HCT116 (cell line): ENCODE measurements at regions not wholly inside any gene's neighbourhood (a gene's known extent, or its start where the extent isn't known, plus 50 kb on each side); places are given as distances from the start of the nearest gene placed in this dataset.

ENCODE experiments used
- ATAC-seq: fragments of 200-7000 bp; cut with Tn5 transposase; 2 replicates; pipeline ENCODE4 v1.9.1; 2020; ENCODE audit warnings: mild to moderate bottlenecking, moderate library complexity
- BruUV-seq: library from RNA; stranded (reverse); fragments of 400-500 nt; replicated peaks from 2 replicates; lab custom pipeline; 2021; lab: Mats Ljungman, UMichigan
- CTCF ChIA-PET: fragments of 300-600 bp; sonication (Branson Sonifier 250); formaldehyde crosslinking; loops from one replicate; lab custom pipeline; 2021; ENCODE audit warnings: antibody characterized with exemption; lab: Charles Lee
- POLR2A ChIA-PET: fragments of 300-600, 350-600 bp; sonication (Branson Sonifier 250); formaldehyde crosslinking; loops from one replicate; lab custom pipeline; 2021; ENCODE audit warnings: antibody characterized with exemption; lab: Charles Lee
- RAD21 ChIA-PET, 2 experiments: fragments of 300-600 bp; sonication (Branson Sonifier 250); formaldehyde crosslinking; loops; one replicate each; lab custom pipeline; 2023; ENCODE audit warnings: low total read pairs in 2 of 2; ENCODE audit not compliant: uncharacterized antibody in 2 of 2, unreplicated experiment in 2 of 2, low non-redundant PET in 1 of 2; lab: Charles Lee
- DNase-seq: peaks from one replicate; pipeline ENCODE4 v3.0.0-alpha.2; 2010; ENCODE audit warnings: low read depth, low spot score
- H2AFZ ChIP-seq: fragments of 200-600 bp; shearing (Covaris generic), sonication (generic); 2 replicates; pipeline ENCODE4 v1.6.1; 2017; ENCODE audit warnings: low read depth, mixed run types, mixed read lengths, antibody characterized with exemption, low read length; ENCODE audit not compliant: poor library complexity, severe bottlenecking
- H3K27ac ChIP-seq: 2 replicates; pipeline ENCODE4 v1.5.1; 2012; ENCODE audit warnings: low read depth, low read length
- H3K27me3 ChIP-seq: fragments of 200-600 bp; sonication (generic); 2 replicates; pipeline ENCODE4 v1.6.1; 2016; ENCODE audit warnings: mixed run types, low read length, mixed read lengths; ENCODE audit not compliant: insufficient read depth
- H3K36me3 ChIP-seq, 2 experiments: fragments of 200-500 bp in 1 of 2; fragments of 200-600 bp in 1 of 2; sonication (Bioruptor generic) in 1 of 2; sonication (generic) in 1 of 2; 2 replicates each; pipeline versions ENCODE4 v1.5.1 to v1.6.1; 2014 to 2016; ENCODE audit warnings: low read length in 2 of 2, inconsistent platforms in 1 of 2, mixed read lengths in 1 of 2, mixed run types in 1 of 2; ENCODE audit not compliant: insufficient read depth in 2 of 2, control insufficient read depth in 1 of 2
- H3K4me1 ChIP-seq, 2 experiments: fragments of 200-600 bp in 1 of 2; sonication (generic) in 1 of 2; 2 replicates each; pipeline versions ENCODE4 v1.5.1 to v1.6.1; 2012 to 2017; ENCODE audit warnings: low read length in 2 of 2, inconsistent platforms in 1 of 2, mild to moderate bottlenecking in 1 of 2, mixed read lengths in 1 of 2, mixed run types in 1 of 2, moderate library complexity in 1 of 2; ENCODE audit not compliant: insufficient read depth in 2 of 2, control insufficient read depth in 1 of 2
- H3K4me2 ChIP-seq: fragments of 200-600 bp; sonication (generic); 2 replicates; pipeline ENCODE4 v1.6.1; 2017; ENCODE audit warnings: mixed run types, low read length, mixed read lengths
- H3K4me3 ChIP-seq, 2 experiments: fragments of 200-600 bp in 1 of 2; sonication (generic) in 1 of 2; replicated peaks in 1 of 2; 2 replicates each; pipeline ENCODE4 v1.5.1; 2011 to 2016; ENCODE audit warnings: low read length in 2 of 2, control low read depth in 1 of 2, low read depth in 1 of 2, mild to moderate bottlenecking in 1 of 2, mixed read lengths in 1 of 2, mixed run types in 1 of 2
- H3K79me2 ChIP-seq: fragments of 200-600 bp; sonication (generic); 2 replicates; pipeline ENCODE4 v1.6.1; 2017; ENCODE audit warnings: mild to moderate bottlenecking, mixed run types, low read length, moderate library complexity, mixed read lengths; ENCODE audit not compliant: insufficient read depth
- H3K9ac ChIP-seq: fragments of 200-600 bp; sonication (generic); 2 replicates; pipeline ENCODE4 v1.6.1; 2016; ENCODE audit warnings: low read length, mixed read lengths
- H3K9me2 ChIP-seq: fragments of 200-600 bp; sonication (generic), shearing (Covaris generic); 2 replicates; pipeline ENCODE4 v1.6.1; 2017; ENCODE audit warnings: mixed run types, mild to moderate bottlenecking, moderate library complexity; ENCODE audit not compliant: insufficient read depth
- H3K9me3 ChIP-seq, 2 experiments: fragments of 200-500 bp in 1 of 2; fragments of 200-600 bp in 1 of 2; sonication (Bioruptor generic) in 1 of 2; sonication (generic) in 1 of 2; 2 replicates each; pipeline ENCODE4 v1.6.1; 2014 to 2017; ENCODE audit warnings: low read length in 2 of 2, mixed read lengths in 2 of 2, inconsistent platforms in 1 of 2, low read depth in 1 of 2, mild to moderate bottlenecking in 1 of 2, mixed run types in 1 of 2, moderate library complexity in 1 of 2; ENCODE audit not compliant: control insufficient read depth in 1 of 2, insufficient read depth in 1 of 2
- H4K20me1 ChIP-seq: fragments of 200-600 bp; sonication (generic), shearing (Covaris generic); 2 replicates; pipeline ENCODE4 v1.6.1; 2017; ENCODE audit warnings: mixed run types, mild to moderate bottlenecking, moderate library complexity; ENCODE audit not compliant: insufficient read depth
- ATF3 ChIP-seq: IDR thresholded peaks from 2 replicates; pipeline ENCODE4 v1.6.1; 2012
- CBX3 ChIP-seq: IDR thresholded peaks from 2 replicates; pipeline ENCODE4 v1.6.1; 2012; ENCODE audit warnings: low read depth
- CTCF ChIP-seq, 3 experiments: fragments of 200-600 bp in 1 of 3; sonication (generic) in 1 of 3; IDR thresholded peaks in 2 of 3; conservative IDR thresholded peaks in 1 of 3; 2 replicates each; pipeline ENCODE4 v1.5.1; 2012 to 2017; ENCODE audit warnings: low read depth in 2 of 3, low read length in 2 of 3, antibody characterized with exemption in 1 of 3, borderline replicate concordance in 1 of 3, control low read depth in 1 of 3, mild to moderate bottlenecking in 1 of 3, mixed read lengths in 1 of 3, mixed run types in 1 of 3, moderate library complexity in 1 of 3; ENCODE audit not compliant: insufficient read depth in 1 of 3
- ELF1 ChIP-seq: IDR thresholded peaks from 2 replicates; pipeline ENCODE4 v1.6.1; 2012; ENCODE audit warnings: low read depth, borderline replicate concordance
- EZH2 ChIP-seq: fragments of 200-600 bp; sonication (generic); IDR thresholded peaks from 2 replicates; pipeline ENCODE4 v1.6.1; 2017; ENCODE audit warnings: antibody characterized with exemption, mixed run types
- EZH2phosphoT487 ChIP-seq: fragments of 200-600 bp; IDR thresholded peaks from 2 replicates; pipeline ENCODE4 v1.6.1; 2018; ENCODE audit warnings: antibody characterized with exemption, borderline replicate concordance
- JUND ChIP-seq: IDR thresholded peaks from 2 replicates; pipeline ENCODE4 v1.6.1; 2012
- MAX ChIP-seq: IDR thresholded peaks from 2 replicates; pipeline ENCODE4 v1.6.1; 2012
- POLR2A ChIP-seq: IDR thresholded peaks from 2 replicates; pipeline ENCODE4 v1.7.0; 2011; ENCODE audit warnings: borderline replicate concordance; ENCODE audit not compliant: insufficient read depth, insufficient read length; ENCODE audit errors: extremely low read depth
- POLR2AphosphoS5 ChIP-seq: IDR thresholded peaks from 2 replicates; pipeline ENCODE4 v1.6.1; 2011; ENCODE audit warnings: mild to moderate bottlenecking, low read depth, low read length, moderate library complexity
- REST ChIP-seq: IDR thresholded peaks from 2 replicates; pipeline ENCODE4 v1.6.1; 2012; ENCODE audit warnings: low read depth
- SIN3A ChIP-seq: IDR thresholded peaks from 2 replicates; pipeline ENCODE4 v1.6.1; 2012; ENCODE audit warnings: low read depth
- SP1 ChIP-seq: IDR thresholded peaks from 2 replicates; pipeline ENCODE4 v1.6.1; 2012; ENCODE audit warnings: low read depth
- SRF ChIP-seq: IDR thresholded peaks from 2 replicates; pipeline ENCODE4 v1.6.1; 2012; ENCODE audit warnings: low read depth
- TCF7L2 ChIP-seq: IDR thresholded peaks from 2 replicates; pipeline ENCODE4 v1.7.0; 2011; ENCODE audit warnings: borderline replicate concordance, inconsistent platforms; ENCODE audit not compliant: insufficient read depth, insufficient read length; ENCODE audit errors: extremely low read depth
- YY1 ChIP-seq: IDR thresholded peaks from 2 replicates; pipeline ENCODE4 v1.6.1; 2011; ENCODE audit warnings: low read length, low read depth, moderate library complexity, mild to moderate bottlenecking; ENCODE audit not compliant: insufficient replicate concordance; ENCODE audit errors: extremely low read depth
- ZBTB33 ChIP-seq: IDR thresholded peaks from 2 replicates; pipeline ENCODE4 v1.6.1; 2011; ENCODE audit warnings: mild to moderate bottlenecking, low read length, moderate library complexity; ENCODE audit not compliant: insufficient replicate concordance; ENCODE audit errors: extremely low read depth
- ZFX ChIP-seq: fragments of 450-650 bp; IDR thresholded peaks from 2 replicates; pipeline ENCODE4 v1.6.1; 2017
- intact Hi-C: fragments of 100-400 bp; cut with micrococcal nuclease; formaldehyde crosslinking; loops from 2 replicates; pipeline ENCODE4 v1.10.0; 2022

GRCh38 chr9:11141357-11141756 lies 528.6 kb upstream of the PTPRD start:
- CTCF ChIA-PET: no interaction called here
- DNase-seq (no peak), ATAC-seq (no peak)
- H3K27me3 ChIP-seq: no peaks in the 10 kb centered on the region
- H3K4me2 ChIP-seq: no peak overlapping the region
- H3K9ac ChIP-seq: no peak overlapping the region
- H3K4me1 ChIP-seq: no peaks in the 10 kb centered on the region
- no peak overlapping the region for H3K4me3 ChIP-seq
- intact Hi-C loops: no loop called here
- no peaks in the 10 kb centered on the region for H3K36me3 ChIP-seq
- no peaks in the 10 kb centered on the region for H3K79me2 ChIP-seq
- no peaks in the 10 kb centered on the region for H3K9me2 ChIP-seq
- H3K27ac ChIP-seq: no peak overlapping the region
- POLR2A ChIA-PET: no interaction called here
- TF ChIP-seq JUND (no peak), EZH2phosphoT487 (no peak), SRF (no peak), SP1 (no peak), YY1 (no peak), MAX (no peak), ATF3 (no peak), CTCF (IDR thresholded peaks at IDR 0.05 in 2 of 3, conservative IDR thresholded peaks at IDR 0.05 in 1 of 3; ENCODE audit: borderline replicate concordance in 1 of 3, insufficient read depth in 1 of 3, low read depth in 2 of 3, low read length in 2 of 3) (no peak), ZFX (no peak), EZH2 (no peak), POLR2AphosphoS5 (no peak), TCF7L2 (no peak), SIN3A (no peak), ELF1 (no peak), ZBTB33 (no peak), CBX3 (no peak), POLR2A (no peak), REST (no peak)
- TF ChIP-seq, all 23 proteins: peak for 0
- no peaks in the 10 kb centered on the region for H4K20me1 ChIP-seq
- no peak overlapping the region for H2AFZ ChIP-seq
- RAD21 ChIA-PET: no interaction called here
- no TSS peak for BruUV-seq
- H3K9me3 ChIP-seq: peaks cover 11 to 18% of the 10 kb centered on the region in 2 experiments; a peak in 3 of 4 replicates
